ENCODE measurements at regions not wholly inside any gene's neighbourhood (a gene's known extent, or its start where the extent isn't known, plus 50 kb on each side); places are given as distances from the start of the nearest gene placed in this dataset.
"Not testable (repeated sequence)": the region's sequence is repeated elsewhere in the genome, so short reads cannot be mapped to it uniquely, and the experiment has no call there.

GRCh38 chr3:21995079-21995607, 244.1 kb upstream of the ZNF385D start:
- no peak for DNase-seq

DNA sequence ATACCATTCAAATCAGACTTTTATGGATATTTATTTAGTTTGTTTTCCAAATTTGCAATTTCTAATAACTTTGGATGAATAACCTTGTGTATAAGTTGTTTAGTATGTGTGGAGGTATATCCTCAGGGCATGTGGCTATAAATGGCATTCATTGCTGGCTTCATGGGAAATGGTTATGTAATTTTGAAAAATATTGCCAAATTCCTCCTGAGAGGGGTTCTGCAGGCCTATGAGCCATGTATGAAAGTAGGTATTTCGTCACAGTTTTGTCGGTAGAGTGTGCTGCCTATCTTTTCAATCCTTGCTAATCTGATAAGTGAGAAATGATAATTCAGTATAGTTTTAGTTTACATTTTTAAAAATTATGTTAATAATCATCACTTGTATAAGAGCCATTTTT, 256.4 kb upstream of the ZNF385D start:
- no peak for DNase-seq

- DNase-seq, result no peak
These were observed 260.0 kb upstream of the ZNF385D start for GRCh38 chr3:22010997-22011396.

- no peak for DNase-seq
These were observed 261.5 kb upstream of the ZNF385D start for GRCh38 chr3:22012471-22012870.

- DNase-seq, result no peak
These were observed 262.6 kb upstream of the ZNF385D start for GRCh38 chr3:22013641-22014040.

GRCh38 chr3:22016197-22016596, 265.2 kb upstream of the ZNF385D start:
- DNase-seq, result no peak

DNA sequence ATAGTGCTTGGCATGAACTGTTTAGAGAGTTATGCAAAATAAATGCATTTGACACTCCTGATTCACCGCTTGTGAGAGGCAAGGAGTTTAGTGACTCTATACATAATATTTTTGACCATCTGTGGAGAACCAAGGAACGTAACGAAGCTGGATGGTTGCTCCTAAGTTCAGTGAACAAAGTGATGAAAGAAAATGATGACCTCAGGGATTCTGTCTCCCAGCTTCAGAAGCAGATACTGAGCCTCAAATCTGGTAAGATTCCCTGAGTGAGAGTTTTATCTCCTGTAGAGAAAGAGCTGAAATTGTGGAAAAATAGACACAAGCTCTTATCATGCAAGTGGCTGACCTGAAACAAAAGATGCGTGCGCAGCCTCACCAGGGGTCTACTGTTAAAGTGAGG, 273.6 kb upstream of the ZNF385D start:
- not testable (repeated sequence) for DNase-seq

- DNase-seq, result no peak
These were observed 278.5 kb upstream of the ZNF385D start for GRCh38 chr3:22029480-22029879.

- DNase-seq, result no peak
These were observed 288.2 kb upstream of the ZNF385D start for GRCh38 chr3:22039161-22039560.

DNA sequence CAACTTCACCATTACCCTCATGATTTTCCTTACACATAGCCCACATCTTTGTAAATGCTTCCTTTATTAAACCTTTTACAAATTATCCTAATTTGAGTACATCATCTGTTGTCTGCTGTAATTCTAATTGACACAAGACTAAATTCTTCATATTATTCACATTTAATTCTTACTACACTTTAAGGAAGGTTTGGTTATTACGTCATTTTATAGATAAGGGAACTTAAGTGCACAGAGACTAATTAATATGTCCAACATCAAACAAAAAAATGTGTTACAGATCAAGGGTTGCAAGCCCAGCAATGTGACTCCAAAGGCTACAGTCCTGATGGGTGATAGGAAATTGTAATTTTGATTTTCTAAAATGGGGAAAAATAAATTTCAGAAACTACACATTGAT, 289.1 kb upstream of the ZNF385D start:
- DNase-seq, result no peak

DNA sequence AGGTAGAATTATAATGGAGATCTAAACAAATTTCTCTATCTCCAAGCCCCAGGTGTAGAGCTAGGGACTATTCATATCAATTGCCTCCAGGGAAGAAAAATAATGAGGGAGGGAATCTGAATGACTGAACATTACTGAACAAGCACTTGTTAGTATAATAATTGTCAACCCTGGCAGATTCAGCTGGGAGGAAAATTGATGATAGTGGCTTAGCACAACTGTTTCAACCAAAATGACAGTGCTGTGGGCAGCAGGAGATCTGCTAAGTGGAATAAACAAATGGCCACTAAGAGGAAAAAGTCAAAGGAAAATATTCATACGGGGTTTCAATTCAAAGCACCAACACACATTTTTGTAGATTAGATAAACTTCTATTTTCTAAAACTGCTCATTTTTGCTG, 294.9 kb upstream of the ZNF385D start:
- no peak for DNase-seq

DNA sequence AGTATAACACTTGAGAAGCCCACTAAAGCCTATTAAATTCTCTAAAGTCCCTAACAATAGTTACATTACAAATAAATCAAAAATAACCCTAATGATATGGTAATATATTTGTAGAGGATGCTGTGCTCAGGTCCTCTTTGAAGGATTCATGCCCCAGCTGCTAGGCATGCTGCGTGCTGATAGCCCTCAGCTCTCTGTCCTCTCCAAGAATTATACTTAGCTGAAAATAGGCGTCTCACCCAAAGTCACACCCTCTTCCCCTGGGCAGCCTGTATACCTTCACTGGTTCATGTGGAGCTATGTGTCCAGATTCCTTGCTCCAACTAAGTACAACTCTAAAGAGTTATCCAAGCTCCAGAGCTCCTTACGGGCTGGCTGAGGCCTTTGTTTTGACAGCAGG, 312.5 kb upstream of the ZNF385D start:
- no peak for DNase-seq

DNA sequence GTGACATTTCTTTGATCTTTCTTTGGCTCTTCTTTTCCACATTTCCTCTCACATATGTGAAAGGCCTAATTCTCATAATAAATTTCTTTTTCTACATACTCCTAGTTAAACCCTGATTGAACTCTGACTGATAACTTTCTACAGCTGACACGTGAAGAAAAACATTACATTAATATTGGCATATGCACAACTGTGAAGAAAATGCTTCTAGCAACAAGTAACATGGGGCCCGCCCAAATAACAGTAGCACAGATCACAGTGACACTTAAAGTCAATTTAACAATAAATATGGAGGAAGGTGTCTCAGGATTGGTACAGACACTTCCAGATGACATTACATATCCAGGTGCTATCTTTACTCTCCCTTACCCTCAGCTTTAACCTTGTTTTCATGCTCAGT, 317.6 kb upstream of the ZNF385D start:
- no peak for DNase-seq

DNA sequence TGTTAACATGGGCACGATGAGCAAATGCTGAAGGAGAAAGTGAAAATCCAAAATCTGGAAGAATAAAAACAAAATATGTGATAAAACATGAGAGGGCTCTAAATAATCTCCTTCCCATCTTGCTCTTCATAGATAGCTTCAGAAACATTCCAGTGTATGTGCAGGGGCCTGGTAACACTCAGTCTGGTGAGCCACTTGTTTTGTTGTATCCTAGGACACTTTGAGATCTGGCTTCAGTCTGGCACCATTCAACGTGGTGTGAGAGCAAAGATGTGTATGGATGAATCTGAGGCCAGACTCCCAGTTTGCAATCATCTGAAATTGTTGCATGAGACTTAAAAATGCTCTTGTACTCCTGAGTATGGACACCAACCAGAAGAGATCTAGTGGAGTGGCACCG, 337.2 kb upstream of the ZNF385D start:
- no peak for DNase-seq

- DNase-seq, result peak; percentile 69
These were observed 338.3 kb upstream of the ZNF385D start for GRCh38 chr3:22089284-22089683.

GRCh38 chr3:22091329-22091728, 340.3 kb upstream of the ZNF385D start:
- no peak for DNase-seq

DNA sequence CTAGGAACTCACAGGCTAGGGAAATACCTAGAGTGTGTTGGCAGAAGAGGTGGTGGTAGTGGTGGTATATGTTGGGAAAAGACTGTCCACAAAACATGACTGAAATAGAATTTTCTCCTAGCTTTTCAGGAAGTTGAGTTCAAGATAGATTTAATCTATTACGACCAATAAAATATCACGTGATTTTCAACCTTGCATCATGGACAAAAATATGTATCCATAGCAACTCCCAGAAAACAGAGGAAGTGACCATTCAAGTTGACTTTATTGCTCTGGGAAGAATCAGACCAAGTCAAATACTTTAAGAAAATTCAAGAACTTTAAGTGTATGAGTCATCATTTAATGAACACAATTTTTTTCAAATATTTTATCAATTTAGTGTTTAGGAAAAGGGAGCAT, 347.0 kb upstream of the ZNF385D start:
- peak; percentile 6 for DNase-seq

- DNase-seq, result no peak
These were observed 350.3 kb upstream of the ZNF385D start for GRCh38 chr3:22101351-22101750.

DNA sequence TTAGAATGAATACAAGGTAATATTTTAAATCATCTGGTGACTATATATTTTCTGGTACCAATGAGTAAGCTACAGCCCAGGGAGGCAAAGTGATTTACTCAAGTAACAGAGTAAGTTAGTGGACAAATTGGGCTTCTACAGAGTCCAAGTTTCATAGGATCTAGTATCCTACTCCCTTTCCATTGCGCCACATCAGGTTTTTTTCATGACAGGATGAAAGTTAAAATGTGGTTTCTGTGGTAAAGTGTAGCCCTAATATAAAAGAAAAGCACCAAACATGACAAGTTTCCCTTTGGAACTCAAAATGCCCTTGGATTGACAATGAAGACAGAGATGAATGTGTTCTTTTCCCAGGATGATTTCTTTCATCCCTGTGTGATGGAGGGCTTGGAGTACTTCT, 350.8 kb upstream of the ZNF385D start:
- DNase-seq, result no peak

- DNase-seq, result peak; percentile 6
These were observed 352.4 kb upstream of the ZNF385D start for GRCh38 chr3:22103423-22103822.

DNA sequence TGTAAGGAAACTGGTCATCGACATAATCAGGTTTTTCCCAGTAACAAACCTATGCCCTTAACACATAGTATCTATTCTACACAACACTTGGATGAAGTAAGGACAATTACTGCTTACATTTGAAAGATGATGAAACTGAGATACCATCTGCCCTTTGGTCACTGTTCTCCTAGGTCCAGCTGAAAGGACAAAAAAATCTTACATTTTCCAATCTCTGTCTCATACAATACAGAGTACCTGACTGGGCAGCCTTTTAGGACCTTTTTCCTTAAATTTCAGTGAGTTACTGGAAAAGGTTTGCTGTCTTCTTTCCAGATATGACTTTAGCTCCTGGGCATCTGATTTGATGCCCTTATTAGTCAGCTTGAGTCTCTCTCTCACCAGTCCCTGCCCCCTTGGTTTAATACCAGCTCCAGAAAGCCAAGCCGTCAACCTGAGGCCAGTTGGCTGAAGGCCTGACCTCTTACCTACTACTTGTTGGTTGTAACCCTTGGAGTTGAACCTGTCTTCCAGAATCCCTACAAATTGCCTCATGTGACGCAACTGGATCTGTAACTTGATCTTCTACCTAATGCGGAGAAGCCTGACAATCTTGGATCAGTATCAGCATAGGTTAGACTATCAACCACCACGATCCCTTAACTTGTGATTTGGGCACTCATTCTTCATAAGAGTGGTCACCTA, 355.3 kb upstream of the ZNF385D start:
- no peak for DNase-seq

DNA sequence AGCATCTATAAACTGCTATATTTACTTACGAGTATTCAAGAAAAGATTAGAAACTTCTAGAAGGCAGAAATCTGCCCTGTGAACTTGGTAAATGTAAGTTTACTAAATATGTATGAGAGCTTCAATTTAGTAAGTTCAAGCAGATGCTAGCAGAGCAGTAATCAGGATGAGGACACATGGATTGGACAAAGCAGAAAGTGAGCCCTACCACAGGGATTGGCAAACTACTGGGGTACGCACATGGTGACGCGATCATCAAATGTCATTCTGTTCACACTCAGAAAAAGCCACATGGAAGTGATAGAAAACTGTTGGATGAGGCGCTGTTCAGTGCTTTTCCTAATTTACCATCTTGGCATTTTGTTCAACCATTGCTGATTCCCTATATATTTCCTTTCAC, 360.2 kb upstream of the ZNF385D start:
- no peak for DNase-seq

DNA sequence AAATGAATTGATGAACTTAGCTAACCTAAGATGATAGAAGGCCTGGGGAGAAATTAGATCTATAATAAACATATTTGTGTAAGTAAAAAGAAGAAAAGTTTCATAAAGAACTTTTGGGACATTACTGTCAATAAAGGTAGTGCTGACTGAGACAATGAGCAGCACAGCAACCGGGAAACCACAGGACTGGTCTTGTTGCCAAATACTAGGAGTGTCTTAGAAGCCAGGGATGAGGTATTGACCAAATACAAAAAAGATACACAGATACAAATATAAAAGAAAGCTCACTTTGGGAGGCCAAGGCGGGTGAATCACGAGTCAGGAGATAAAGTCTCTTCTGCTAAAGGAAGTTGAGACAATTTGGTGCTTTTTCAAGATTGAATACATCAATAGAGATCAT, 362.4 kb upstream of the ZNF385D start:
- no peak for DNase-seq

- no peak for DNase-seq
These were observed 364.6 kb upstream of the ZNF385D start for GRCh38 chr3:22115581-22115980.

GRCh38 chr3:22117091-22117490, 366.1 kb upstream of the ZNF385D start:
- no peak for DNase-seq
